Heart right ventricle (tissue), 16 donors: ENCODE measurements at regions not wholly inside any gene's neighbourhood (a gene's known extent, or its start where the extent isn't known, plus 50 kb on each side); places are given as distances from the start of the nearest gene placed in this dataset.

ENCODE experiments used
- ATAC-seq, 8 donors: fragments of 200-7000 bp; cut with Tn5 transposase; one replicate each; pipeline ENCODE4 v1.9.1; 2020; ENCODE audit warnings: mild to moderate bottlenecking in 8 of 8, moderate library complexity in 8 of 8, moderate number of reproducible peaks in 1 of 8
- DNase-seq, 2 donors: peaks; one replicate each; pipeline ENCODE4 v3.0.0-alpha.2; 2020
- H3K27ac ChIP-seq, 10 donors: fragments of 200-600 bp; sonication (generic) in 2 of 10; one replicate each; pipeline versions ENCODE4 v1.5.0 to v1.8.0; 2020 to 2022; ENCODE audit warnings: mild to moderate bottlenecking in 3 of 10
- H3K27me3 ChIP-seq, 7 donors: fragments of 200-600 bp; one replicate each; pipeline ENCODE4 v1.8.0; 2021 to 2022; ENCODE audit warnings: mild to moderate bottlenecking in 2 of 7
- H3K36me3 ChIP-seq, 9 donors: fragments of 200-600 bp; sonication (generic) in 1 of 9; one replicate each; pipeline versions ENCODE4 v1.5.0 to v1.8.0; 2020 to 2022; ENCODE audit warnings: mild to moderate bottlenecking in 2 of 9
- H3K4me1 ChIP-seq, 9 donors: fragments of 200-600 bp; sonication (generic) in 1 of 9; one replicate each; pipeline versions ENCODE4 v1.5.0 to v1.8.0; 2020 to 2022; ENCODE audit warnings: mild to moderate bottlenecking in 4 of 9
- H3K4me3 ChIP-seq, 10 donors: fragments of 200-600 bp; sonication (generic) in 2 of 10; one replicate each; pipeline versions ENCODE4 v1.5.0 to v1.8.0; 2020 to 2022; ENCODE audit warnings: mild to moderate bottlenecking in 7 of 10, moderate library complexity in 2 of 10
- H3K9me3 ChIP-seq, 11 donors: fragments of 200-600 bp in 10 of 11; sonication (generic) in 2 of 11; one replicate each; pipeline versions ENCODE4 v1.5.0 to v1.8.0; 2013 to 2022; ENCODE audit warnings: mild to moderate bottlenecking in 2 of 11, control low read depth in 1 of 11, moderate library complexity in 1 of 11
- CTCF ChIP-seq, 9 donors: fragments of 200-600 bp; sonication (generic) in 2 of 9; IDR thresholded peaks; one replicate each; pipeline versions ENCODE4 v1.5.0 to v1.8.0; 2021 to 2022; ENCODE audit warnings: antibody characterized with exemption in 9 of 9, mild to moderate bottlenecking in 5 of 9, moderate library complexity in 1 of 9
- WGBS, 2 donors: extraction: QIAGEN DNeasy Blood & Tissue Kit; methylation state at CpG; one replicate each; pipeline ENCODE4 v1.1.7; 2013; ENCODE audit warnings: inconsistent platforms in 1 of 2; 5-methylcytosine and 5-hydroxymethylcytosine counted together
- intact Hi-C, 10 donors: fragments of 100-400 bp; cut with DNase I; formaldehyde crosslinking; loops; one replicate each; pipeline versions ENCODE4 v1.11.1 to v1.14.2; 2022
- donor health status: Arrhythmogenic right ventricular cardiomyopathy.
- donor health status: ischemic (EF 13 %, LVEDD 7.1; RV severe dilation, severe dysfunction).
- donor health status: healthy with polysubstance abuse.
- donor health status: DM: no; HTN: yes; CAD: no.
- donor health status: DM: no; HTN: no; CAD: no.
- donor health status: ischemic (EF 25% LVEDD 6.9; RV normal size, moderate dysfunction).
- donor health status: ischemic (EF 25% LVEDD 5.7; RV mildly dilated, moderate dysfunction).
- donor health status: healthy.
- donor health status: DM: yes; HTN: yes; CAD: no.
- donor health status: Ischemic cardiomyopathy.
- donor health status: ischemic (EF 35%, LVEDD 5.7; RV mildly dilated, moderate dysfunction).
- donor health status: nonischemic (EF 11% LVEDD 7.7; RV severe dilation, severe dysfunction).
- donor health status: DM: yes; HTN: yes; CAD: no.
- donor health status: PGD.
- donor health status: ischemic (EF 29% LVEDD 5.4; RV normal size, mild dysfunction).
- donor health status: nonischemic (EF 23%, LVEDD 6.1; RV moderate dilation, normal function).

GRCh38 chr5:99141534-99142128 lies 212.8 kb upstream of the CHD1 start:
- intact Hi-C loops: no loop called here
- DNase-seq (no peak), ATAC-seq (no peak)
- H3K4me1 ChIP-seq: no peaks in the 10 kb centered on the region
- no peaks in the 10 kb centered on the region for H3K27me3 ChIP-seq
- H3K27ac ChIP-seq: no peak overlapping the region
- no peak overlapping the region for H3K4me3 ChIP-seq
- peaks cover 0 to 46% (median 0%) of the 10 kb centered on the region in 11 donors for H3K9me3 ChIP-seq
- TF ChIP-seq CTCF (IDR thresholded peaks at IDR 0.05): no peak
- WGBS, 2 donors: 60 to 90% methylated on average over 3 of the region's 3 CpGs
- no peaks in the 10 kb centered on the region for H3K36me3 ChIP-seq

- Histone ChIP-seq H3K27ac (no peak overlapping the region), H3K4me3 (no peak overlapping the region), H3K36me3 (no peaks in the 10 kb centered on the region), H3K9me3 (peaks cover 0 to 19% (median under 1%) of the 10 kb centered on the region in 11 donors), H3K4me1 (no peaks in the 10 kb centered on the region), H3K27me3 (no peaks in the 10 kb centered on the region)
- DNase-seq (no peak), ATAC-seq (no peak)
- WGBS, 2 donors: 72% methylated on average over 10 of the region's 10 CpGs
- intact Hi-C loops: no loop called here
- no peak for TF ChIP-seq CTCF (IDR thresholded peaks at IDR 0.05)
These were observed 210.1 kb upstream of the CHD1 start for GRCh38 chr5:99138911-99139310.

- Histone ChIP-seq H3K27me3 (no peaks in the 10 kb centered on the region), H3K4me1 (no peaks in the 10 kb centered on the region), H3K9me3 (peaks cover 0 to 2% (median 0%) of the 10 kb centered on the region in 11 donors), H3K4me3 (no peak overlapping the region), H3K27ac (no peak overlapping the region), H3K36me3 (no peaks in the 10 kb centered on the region)
- intact Hi-C loops: no loop called here
- DNase-seq: no peak
- no peak for ATAC-seq
- TF ChIP-seq CTCF (IDR thresholded peaks at IDR 0.05): no peak
- 81 to 83% methylated on average over 4 of the region's 4 CpGs for WGBS, 2 donors
These were observed 205.1 kb upstream of the CHD1 start for GRCh38 chr5:99133921-99134320.

GRCh38 chr5:99129768-99130501 lies 201.1 kb upstream of the CHD1 start:
- no peak for TF ChIP-seq CTCF (IDR thresholded peaks at IDR 0.05)
- Histone ChIP-seq H3K27me3 (no peaks in the 10 kb centered on the region), H3K4me3 (no peak overlapping the region), H3K4me1 (no peaks in the 10 kb centered on the region), H3K27ac (no peak overlapping the region), H3K9me3 (no peaks in the 10 kb centered on the region), H3K36me3 (no peaks in the 10 kb centered on the region)
- no peak for DNase-seq
- ATAC-seq: no peak
- WGBS, 2 donors: 57 to 66% methylated on average over 6 of the region's 6 CpGs
- intact Hi-C loops: no loop called here
